ENCODE measurements at regions not wholly inside any gene's neighbourhood (a gene's known extent, or its start where the extent isn't known, plus 50 kb on each side); places are given as distances from the start of the nearest gene placed in this dataset.

GRCh38 chr7:85449478-85449877, 262.6 kb upstream of the SEMA3D start:
- 96% methylated on average over 3 of the region's 3 CpGs for WGBS
- TF ChIP-seq CTCF (IDR thresholded peaks at IDR 0.05) (no peak), POLR2AphosphoS5 (IDR thresholded peaks at IDR 0.05) (no peak), EP300 (IDR thresholded peaks at IDR 0.05) (no peak), POLR2A (IDR thresholded peaks at IDR 0.05; ENCODE audit: low read depth) (no peak)
- intact Hi-C loops (cut with DNase I), result no loop called here
- no peaks in the 10 kb centered on the region for H3K4me1 ChIP-seq
- H3K4me3 ChIP-seq, result no peak overlapping the region
- no peaks in the 10 kb centered on the region for H3K9me3 ChIP-seq
- no peak overlapping the region for H3K27ac ChIP-seq (replicated peaks in 1 of 4)
- H3K36me3 ChIP-seq, result no peaks in the 10 kb centered on the region
- H3K27me3 ChIP-seq, result no peaks in the 10 kb centered on the region
- DNase-seq (ENCODE audit: extremely low spot score), result no peak

GRCh38 chr7:85447004-85447403, 260.1 kb upstream of the SEMA3D start:
- TF ChIP-seq EP300 (IDR thresholded peaks at IDR 0.05) (no peak), POLR2AphosphoS5 (IDR thresholded peaks at IDR 0.05) (no peak)
- Histone ChIP-seq H3K4me3 (no peak overlapping the region), H3K36me3 (no peaks in the 10 kb centered on the region), H3K27ac (replicated peaks in 1 of 4) (no peak overlapping the region), H3K9me3 (no peaks in the 10 kb centered on the region), H3K27me3 (no peaks in the 10 kb centered on the region), H3K4me1 (no peaks in the 10 kb centered on the region)
- DNase-seq (ENCODE audit: extremely low spot score), result no peak
- WGBS, result 74% methylated on average over 1 of the region's 1 CpG
- intact Hi-C loops (cut with DNase I), result no loop called here

GRCh38 chr7:85426487-85426960, 239.7 kb upstream of the SEMA3D start:
- H3K27ac ChIP-seq (replicated peaks in 1 of 4), result no peak overlapping the region
- DNase-seq (ENCODE audit: extremely low spot score), result no peak
- TF ChIP-seq POLR2AphosphoS5 (IDR thresholded peaks at IDR 0.05) (no peak), POLR2A (IDR thresholded peaks at IDR 0.05; ENCODE audit: low read depth) (no peak), CTCF (IDR thresholded peaks at IDR 0.05) (no peak), EP300 (IDR thresholded peaks at IDR 0.05) (no peak)
- intact Hi-C loops (cut with DNase I), result no loop called here
- no peak overlapping the region for H3K4me3 ChIP-seq
- H3K9me3 ChIP-seq, result no peaks in the 10 kb centered on the region
- no peaks in the 10 kb centered on the region for H3K27me3 ChIP-seq
- no peaks in the 10 kb centered on the region for H3K36me3 ChIP-seq
- 78% methylated on average over 1 of the region's 2 CpGs for WGBS
- no peaks in the 10 kb centered on the region for H3K4me1 ChIP-seq

- 100% methylated on average over 4 of the region's 7 CpGs for WGBS
- H3K27ac ChIP-seq (replicated peaks in 1 of 4), result no peak overlapping the region
- H3K4me1 ChIP-seq, result no peaks in the 10 kb centered on the region
- H3K9me3 ChIP-seq, result no peaks in the 10 kb centered on the region
- TF ChIP-seq CTCF (IDR thresholded peaks at IDR 0.05) (no peak), POLR2AphosphoS5 (IDR thresholded peaks at IDR 0.05) (no peak), POLR2A (IDR thresholded peaks at IDR 0.05; ENCODE audit: low read depth) (no peak), EP300 (IDR thresholded peaks at IDR 0.05) (no peak)
- intact Hi-C loops (cut with DNase I), result no loop called here
- H3K36me3 ChIP-seq, result no peaks in the 10 kb centered on the region
- H3K27me3 ChIP-seq, result no peaks in the 10 kb centered on the region
- H3K4me3 ChIP-seq, result no peak overlapping the region
- DNase-seq (ENCODE audit: extremely low spot score), result no peak
Measured at GRCh38 chr7:85424298-85424697, 237.4 kb upstream of the SEMA3D start.

GRCh38 chr7:85423209-85423895, 236.5 kb upstream of the SEMA3D start:
- Histone ChIP-seq H3K4me1 (no peaks in the 10 kb centered on the region), H3K9me3 (no peaks in the 10 kb centered on the region), H3K4me3 (no peak overlapping the region), H3K27ac (replicated peaks in 1 of 4) (no peak overlapping the region), H3K27me3 (no peaks in the 10 kb centered on the region), H3K36me3 (no peaks in the 10 kb centered on the region)
- 97% methylated on average over 18 of the region's 21 CpGs for WGBS
- DNase-seq (ENCODE audit: extremely low spot score), result no peak
- intact Hi-C loops (cut with DNase I), result no loop called here
- no peak for TF ChIP-seq POLR2A (IDR thresholded peaks at IDR 0.05; ENCODE audit: low read depth)
- TF ChIP-seq CTCF (IDR thresholded peaks at IDR 0.05), result no peak
- TF ChIP-seq EP300 (IDR thresholded peaks at IDR 0.05), result no peak
- no peak for TF ChIP-seq POLR2AphosphoS5 (IDR thresholded peaks at IDR 0.05)

Measured in esophagus muscularis mucosa (tissue), 4 donors.